SH-SY5Y (cell line): ENCODE measurements at regions not wholly inside any gene's neighbourhood (a gene's known extent, or its start where the extent isn't known, plus 50 kb on each side); places are given as distances from the start of the nearest gene placed in this dataset.

Experiments used
- GATA2 ChIP-seq: IDR thresholded peaks from 2 replicates; pipeline ENCODE4 v1.6.1; 2011; ENCODE audit warnings: mild to moderate bottlenecking, low read depth, low read length
- GATA3 ChIP-seq: IDR thresholded peaks from 2 replicates; pipeline ENCODE4 v1.6.1; 2011; ENCODE audit warnings: low read depth, mild to moderate bottlenecking, low read length, moderate library complexity

DNA sequence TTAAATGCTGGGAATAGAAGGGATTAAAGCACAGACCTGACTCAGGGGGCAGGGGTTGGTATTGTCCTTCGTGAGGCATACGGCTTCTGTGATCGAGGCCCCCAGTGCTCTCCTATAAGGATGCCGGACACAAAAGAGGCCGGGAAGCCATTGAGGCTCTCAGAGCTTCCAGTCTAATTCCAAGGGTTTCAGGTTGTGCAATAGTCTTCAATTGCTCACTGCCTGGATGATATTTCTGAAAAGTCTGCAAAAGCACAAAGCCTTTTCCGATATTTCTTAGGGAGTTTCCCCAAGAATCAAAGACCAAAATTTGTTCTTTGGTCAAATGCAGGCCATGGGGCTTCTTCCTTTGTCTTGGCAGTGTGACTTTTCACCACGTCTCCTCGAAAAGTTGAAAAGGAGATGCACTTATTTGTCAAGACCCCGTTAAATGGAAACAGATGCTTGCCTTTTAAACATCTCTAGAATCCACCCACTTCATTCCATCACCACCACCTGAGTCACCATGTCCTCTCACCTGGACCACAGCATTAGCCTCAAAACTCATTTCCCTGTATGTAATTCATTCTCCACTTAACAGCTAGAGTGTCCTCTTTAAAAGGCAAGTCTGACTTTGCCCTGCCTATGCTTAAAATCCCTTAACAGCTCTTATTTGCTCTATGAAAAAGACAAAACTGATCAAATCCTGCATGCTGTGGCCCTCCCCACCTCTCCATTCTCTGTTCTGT lies 134.8 kb upstream of the NAMPT start:
- TF ChIP-seq GATA2 (no peak), GATA3 (no peak)

GRCh38 chr7:106418526-106418925 lies 133.7 kb upstream of the NAMPT start:
- TF ChIP-seq GATA2 (no peak), GATA3 (no peak)

GRCh38 chr7:106418094-106418493 lies 133.3 kb upstream of the NAMPT start:
- TF ChIP-seq GATA2 = no peak
- no peak for TF ChIP-seq GATA3

DNA sequence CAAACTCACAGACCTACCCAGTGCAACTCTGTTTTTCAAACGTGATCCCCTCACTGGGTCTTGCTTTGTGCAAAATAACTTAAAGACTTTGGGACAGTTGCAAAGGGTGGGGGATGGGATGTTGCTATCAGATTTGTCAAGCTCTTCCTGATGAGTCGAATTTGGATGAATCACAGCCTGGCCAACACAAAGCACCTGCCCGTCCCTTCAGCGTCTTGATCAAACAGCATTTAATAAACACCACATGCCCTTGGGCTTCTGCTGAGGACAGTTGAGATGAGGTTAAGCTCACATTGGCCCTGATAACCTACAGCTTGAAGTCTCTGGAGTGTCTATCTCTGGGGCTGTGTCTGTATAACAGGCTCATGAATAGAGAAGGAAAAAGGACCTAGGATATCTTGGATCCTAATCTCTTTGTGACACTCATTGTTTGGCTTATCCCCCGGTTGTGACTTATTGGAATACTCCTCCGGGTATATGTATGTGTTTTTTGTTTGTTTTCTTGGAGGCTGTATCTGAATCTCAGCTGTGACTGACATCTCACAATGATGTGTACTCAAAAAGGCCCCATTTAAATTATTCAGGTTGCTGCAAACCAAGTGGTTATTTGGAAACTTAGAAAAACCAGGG lies 132.6 kb upstream of the NAMPT start:
- TF ChIP-seq GATA2 (no peak), GATA3 (no peak)

DNA sequence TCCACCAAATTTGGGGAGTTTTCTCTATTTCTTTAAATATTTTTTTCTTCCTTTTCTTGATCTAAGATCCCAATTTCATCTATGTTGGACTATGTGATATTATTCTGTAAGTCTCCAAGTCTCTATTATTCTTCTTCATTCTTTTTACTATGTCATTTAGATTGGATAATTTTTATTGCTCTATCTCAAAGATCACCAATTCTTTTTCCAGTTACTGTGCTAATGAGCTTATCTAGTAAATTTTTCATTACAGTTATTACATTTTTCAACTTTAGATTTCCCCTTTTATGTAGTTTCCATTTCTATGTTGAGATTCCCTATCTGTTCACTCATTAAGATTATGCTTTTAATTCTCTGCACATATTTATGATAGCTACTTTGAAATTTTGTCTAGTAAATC lies 131.6 kb upstream of the NAMPT start:
- TF ChIP-seq GATA2 (no peak), GATA3 (no peak)

- TF ChIP-seq GATA2 (no peak), GATA3 (no peak)
These were observed 130.7 kb upstream of the NAMPT start for GRCh38 chr7:106415433-106415832.

DNA sequence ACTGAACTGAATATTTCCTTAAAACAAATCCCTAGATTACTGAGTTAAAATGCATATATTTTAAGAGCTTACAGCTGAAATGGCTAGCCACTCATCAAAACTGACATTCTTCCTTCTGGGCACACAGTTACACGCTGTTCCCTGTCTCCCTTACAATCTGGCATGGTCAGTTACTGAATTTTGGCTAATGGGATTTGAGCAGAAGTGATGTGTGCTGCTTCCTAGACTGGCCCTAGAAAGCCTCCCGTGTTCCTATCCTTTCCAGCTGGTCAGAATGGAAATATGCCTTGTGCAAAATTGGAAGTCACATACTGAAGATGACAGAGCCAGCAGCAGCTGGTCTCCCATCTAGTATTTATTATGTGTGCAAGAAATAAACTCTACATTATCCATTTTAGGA lies 128.7 kb upstream of the NAMPT start:
- TF ChIP-seq GATA3 (no peak), GATA2 (no peak)

GRCh38 chr7:106405697-106406141 lies 120.9 kb upstream of the NAMPT start:
- TF ChIP-seq GATA3 = no peak

DNA sequence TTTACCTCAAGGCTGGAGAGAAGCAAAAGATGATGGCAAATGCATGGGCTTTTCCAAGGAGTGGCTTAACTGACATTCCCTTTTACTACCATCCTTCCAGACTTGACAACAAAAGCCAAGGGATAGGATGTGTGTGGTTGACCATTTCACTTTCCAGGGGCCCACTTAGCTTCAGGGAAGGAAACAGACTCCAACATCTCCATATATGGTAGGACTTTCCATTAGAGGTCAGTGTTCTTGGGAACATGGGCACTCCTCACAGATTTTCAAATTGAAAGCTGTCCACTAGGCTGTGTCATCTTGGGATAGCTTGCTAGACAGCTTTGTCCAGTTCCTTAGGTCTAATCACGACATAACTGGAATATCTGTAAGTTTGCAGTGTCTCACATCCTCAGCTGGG lies 118.1 kb upstream of the NAMPT start:
- TF ChIP-seq GATA2 (no peak), GATA3 (no peak)

GRCh38 chr7:106400923-106401322 lies 116.1 kb upstream of the NAMPT start:
- no peak for TF ChIP-seq GATA3

GRCh38 chr7:106398786-106399185 lies 114.0 kb upstream of the NAMPT start:
- TF ChIP-seq GATA3 (no peak), GATA2 (no peak)

GRCh38 chr7:106397994-106398393 lies 113.2 kb upstream of the NAMPT start:
- no peak for TF ChIP-seq GATA2
- TF ChIP-seq GATA3 = no peak

DNA sequence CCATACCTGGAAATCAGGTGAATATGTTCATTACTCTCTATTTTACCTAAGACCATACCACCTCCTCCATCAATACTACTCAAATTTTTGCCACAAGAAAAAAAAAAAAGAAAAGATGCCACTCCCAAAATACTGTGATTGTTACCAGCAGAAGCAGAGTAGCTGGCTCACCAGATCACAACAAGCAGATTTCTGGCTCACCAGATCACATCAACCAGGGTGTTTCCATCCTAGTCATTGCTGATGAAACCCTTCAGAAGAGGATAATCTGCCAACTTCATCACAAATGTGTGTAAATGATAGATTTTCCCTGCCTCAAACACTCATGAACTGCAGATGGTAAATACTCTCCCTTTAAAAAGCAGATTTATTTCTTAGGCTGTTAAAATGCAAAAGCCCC lies 109.7 kb upstream of the NAMPT start:
- no peak for TF ChIP-seq GATA2
- no peak for TF ChIP-seq GATA3

GRCh38 chr7:106393564-106394251 lies 108.9 kb upstream of the NAMPT start:
- TF ChIP-seq GATA2 (no peak), GATA3 (no peak)

DNA sequence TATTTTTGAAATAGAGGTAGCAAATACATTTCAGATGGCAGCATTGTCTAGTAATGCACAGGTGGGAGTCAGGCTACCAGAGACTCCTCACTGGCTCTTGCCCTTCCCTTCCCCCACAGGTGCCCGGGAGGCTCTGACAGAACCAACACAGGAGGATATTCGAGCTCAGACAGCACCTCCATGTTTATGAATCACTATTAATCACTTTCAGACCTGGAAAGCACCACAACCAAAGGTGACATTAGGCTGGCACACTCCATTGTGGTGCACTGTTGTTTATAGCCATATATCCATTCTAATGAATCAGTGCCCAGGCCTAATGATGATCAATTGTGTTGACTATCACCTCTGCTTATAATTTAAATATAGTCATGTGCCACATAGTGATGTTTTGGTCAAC lies 107.8 kb upstream of the NAMPT start:
- TF ChIP-seq GATA3 (no peak), GATA2 (no peak)
